ENCODE measurements at regions not wholly inside any gene's neighbourhood (a gene's known extent, or its start where the extent isn't known, plus 50 kb on each side); places are given as distances from the start of the nearest gene placed in this dataset.

- TF ChIP-seq SUZ12 (IDR thresholded peaks at IDR 0.05): no peak
- TF ChIP-seq LEF1 (IDR thresholded peaks at IDR 0.05; ENCODE audit: borderline replicate concordance): no peak
- no peak for TF ChIP-seq FOXK2 (IDR thresholded peaks at IDR 0.05)
- TF ChIP-seq, protein P1, sequence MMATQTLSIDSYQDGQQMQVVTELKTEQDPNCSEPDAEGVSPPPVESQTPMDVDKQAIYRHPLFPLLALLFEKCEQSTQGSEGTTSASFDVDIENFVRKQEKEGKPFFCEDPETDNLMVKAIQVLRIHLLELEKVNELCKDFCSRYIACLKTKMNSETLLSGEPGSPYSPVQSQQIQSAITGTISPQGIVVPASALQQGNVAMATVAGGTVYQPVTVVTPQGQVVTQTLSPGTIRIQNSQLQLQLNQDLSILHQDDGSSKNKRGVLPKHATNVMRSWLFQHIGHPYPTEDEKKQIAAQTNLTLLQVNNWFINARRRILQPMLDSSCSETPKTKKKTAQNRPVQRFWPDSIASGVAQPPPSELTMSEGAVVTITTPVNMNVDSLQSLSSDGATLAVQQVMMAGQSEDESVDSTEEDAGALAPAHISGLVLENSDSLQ (IDR thresholded peaks at IDR 0.05): no peak
- no peak for TF ChIP-seq CTBP1 (IDR thresholded peaks at IDR 0.05; ENCODE audit: borderline replicate concordance)
- no peak for TF ChIP-seq FOXM1 (IDR thresholded peaks at IDR 0.05; ENCODE audit: borderline replicate concordance)
- TF ChIP-seq TARDBP (IDR thresholded peaks at IDR 0.05): no peak
- TF ChIP-seq HDGF (IDR thresholded peaks at IDR 0.05; ENCODE audit: borderline replicate concordance): no peak
- no peak for TF ChIP-seq SP1 (IDR thresholded peaks at IDR 0.05)
- TF ChIP-seq NFRKB (IDR thresholded peaks at IDR 0.05): no peak
- TF ChIP-seq BHLHE40 (IDR thresholded peaks at IDR 0.05; ENCODE audit: borderline replicate concordance): no peak
These were observed 388.4 kb upstream of the MAOA start for GRCh38 chrX:43267652-43268051.

Data from HEK293T (cell line).